Pancreas (tissue), 10 donors: ENCODE measurements at regions not wholly inside any gene's neighbourhood (a gene's known extent, or its start where the extent isn't known, plus 50 kb on each side); places are given as distances from the start of the nearest gene placed in this dataset.

Experiments
- ATAC-seq, 4 donors: fragments of 200-7000 bp; cut with Tn5 transposase; one replicate each; pipeline versions ENCODE4 v1.8.0 to v1.9.1; 2020; ENCODE audit warnings: mild to moderate bottlenecking in 4 of 4, moderate library complexity in 4 of 4
- DNase-seq, 6 donors: peaks; one replicate each; pipeline ENCODE4 v3.0.0-alpha.2; 2020
- FAIRE-seq: peaks from 2 replicates; lab custom pipeline; 2012; peaks lifted over from hg19 to GRCh38; lab: Jason Lieb, UNC
- H3K27ac ChIP-seq, 4 donors: fragments of 200-600 bp; sonication (generic); 1 replicate in 3 of 4; 2 replicates in 1 of 4; pipeline versions ENCODE4 v1.5.0 to v1.8.0; 2020
- H3K27me3 ChIP-seq, 4 donors: fragments of 200-600 bp; one replicate each; pipeline ENCODE4 v1.8.0; 2021
- H3K36me3 ChIP-seq, 3 donors: fragments of 200-600 bp; sonication (generic) in 1 of 3; one replicate each; pipeline versions ENCODE4 v1.5.0 to v1.8.0; 2020 to 2021
- H3K4me1 ChIP-seq, 3 donors: fragments of 200-600 bp; one replicate each; pipeline ENCODE4 v1.8.0; 2021
- H3K4me3 ChIP-seq, 4 donors: fragments of 200-600 bp; sonication (generic) in 2 of 4; one replicate each; pipeline versions ENCODE4 v1.5.0 to v1.8.0; 2020 to 2021
- H3K9me3 ChIP-seq, 4 donors: fragments of 200-600 bp; one replicate each; pipeline ENCODE4 v1.8.0; 2021
- CTCF ChIP-seq, 4 donors: fragments of 200-600 bp; sonication (generic) in 3 of 4; IDR thresholded peaks; one replicate each; pipeline versions ENCODE4 v1.5.0 to v1.8.0; 2021; ENCODE audit warnings: antibody characterized with exemption in 4 of 4
- WGBS, 2 donors: extraction: QIAGEN DNeasy Blood & Tissue Kit; methylation state at CpG; one replicate each; pipeline ENCODE4 v1.1.7; 2013; 5-methylcytosine and 5-hydroxymethylcytosine counted together
- intact Hi-C, 3 donors: fragments of 100-400 bp; cut with DNase I; formaldehyde crosslinking; loops; one replicate each; pipeline versions ENCODE4 v1.11.1 to v1.14.2; 2022
- donor health status: healthy with polysubstance abuse.
- donor health status: DM: no; HTN: no; CAD: no; lungs with moderate emphysema.
- donor health status: DM: no; HTN: no; CAD: no.
- donor health status: control.
- donor health status: control.
- donor health status: Bipolar disorder and iron deficiency.
- donor health status: DM: yes; HTN: yes; CAD: no.
- donor health status: DM: no; HTN: no; CAD: no.
- donor health status: DM: no; HTN: no; CAD: no.
- donor health status: DM: yes; HTN: yes; CAD: no.

GRCh38 chr6:151671195-151671594, 136.3 kb upstream of the ESR1 start:
- 86 to 87% methylated on average over 5 of the region's 5 CpGs for WGBS, 2 donors
- no peak for ATAC-seq
- no peak overlapping the region for H3K4me3 ChIP-seq
- no peaks in the 10 kb centered on the region for H3K27me3 ChIP-seq
- FAIRE-seq = no peak
- H3K36me3 ChIP-seq = no peaks in the 10 kb centered on the region
- DNase-seq = no peak
- no peak for TF ChIP-seq CTCF (IDR thresholded peaks at IDR 0.05)
- no peak overlapping the region for H3K27ac ChIP-seq
- intact Hi-C loops = loop anchor here in 1 of 3 donors (10.0 kb wide), 1 partner anchor 454 kb away; no protein-coding TSS in a partner anchor
- no peaks in the 10 kb centered on the region for H3K9me3 ChIP-seq
- peaks cover 0 to 5% (median 0%) of the 10 kb centered on the region in 3 donors for H3K4me1 ChIP-seq

DNA sequence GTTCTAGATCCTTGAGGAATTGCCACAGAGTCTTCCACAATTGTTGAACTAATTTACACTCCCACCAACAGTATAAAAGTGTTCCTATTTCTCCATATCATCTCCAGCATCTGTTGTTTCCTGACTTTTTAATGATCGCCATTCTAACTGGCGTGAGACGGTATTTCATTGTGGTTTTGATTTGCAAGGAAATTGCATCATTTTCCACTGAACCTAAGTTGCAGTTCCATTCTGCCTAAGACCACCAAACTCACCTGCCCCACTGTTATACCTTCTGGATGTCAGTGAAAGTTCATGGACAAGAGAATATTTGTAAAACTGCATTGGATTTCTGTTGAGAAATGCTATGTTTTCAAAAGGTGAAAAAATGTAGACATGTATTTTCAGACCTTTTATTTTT, 132.9 kb upstream of the ESR1 start:
- 92 to 94% methylated on average over 3 of the region's 3 CpGs for WGBS, 2 donors
- no peaks in the 10 kb centered on the region for H3K9me3 ChIP-seq
- DNase-seq (no peak), FAIRE-seq (no peak), ATAC-seq (no peak)
- H3K27me3 ChIP-seq = no peaks in the 10 kb centered on the region
- no peaks in the 10 kb centered on the region for H3K4me1 ChIP-seq
- H3K36me3 ChIP-seq = no peaks in the 10 kb centered on the region
- H3K4me3 ChIP-seq = no peak overlapping the region
- no peak overlapping the region for H3K27ac ChIP-seq
- TF ChIP-seq CTCF (IDR thresholded peaks at IDR 0.05) = no peak
- intact Hi-C loops = loop anchor here in 1 of 3 donors (10.0 kb wide), 1 partner anchor 450 kb away; no protein-coding TSS in a partner anchor

DNA sequence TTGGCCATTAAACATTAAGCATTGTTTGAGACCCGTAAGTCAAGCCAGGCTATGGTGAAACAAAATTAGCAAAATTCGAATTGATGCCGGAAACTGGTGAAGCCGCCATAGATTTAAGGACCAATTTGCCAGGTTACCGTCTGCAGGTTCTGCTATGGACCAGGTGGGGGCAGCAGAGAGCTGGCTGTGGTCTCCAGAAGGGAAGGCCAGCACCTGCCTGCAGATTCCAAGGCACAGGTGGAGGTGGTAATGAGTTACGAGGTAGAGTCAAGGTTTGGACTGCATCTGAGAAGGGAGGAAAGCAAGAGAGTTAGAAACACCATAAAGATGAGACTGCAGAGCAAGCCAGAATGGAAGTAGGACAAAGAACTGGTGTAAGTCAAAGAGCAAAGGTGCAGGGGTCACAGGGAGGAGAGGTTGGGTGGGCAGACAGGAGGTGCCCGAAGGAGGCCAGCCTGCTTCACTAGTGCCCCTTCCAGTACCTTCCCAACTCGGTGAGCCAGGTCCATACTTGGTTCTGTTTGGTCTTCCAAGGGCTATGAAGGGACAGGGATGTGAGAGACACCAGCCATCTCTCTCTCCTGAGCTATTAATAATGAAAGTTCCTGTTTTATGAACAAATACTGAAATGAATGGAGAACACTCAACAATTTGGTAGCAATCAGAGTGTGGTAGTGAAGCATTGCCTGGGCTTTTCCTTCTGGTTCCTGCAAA, 131.6 kb upstream of the ESR1 start:
- no peak for FAIRE-seq

GRCh38 chr6:151676460-151676945, 131.0 kb upstream of the ESR1 start:
- TF ChIP-seq CTCF (IDR thresholded peaks at IDR 0.05) = no peak
- WGBS, 2 donors = 65 to 69% methylated on average over 7 of the region's 7 CpGs

More for the DNA sequence above, 131.6 kb upstream of the ESR1 start:
- no peaks in the 10 kb centered on the region for H3K36me3 ChIP-seq
- DNase-seq = peak; percentile 32 to 74 (median 65)
- H3K9me3 ChIP-seq = no peaks in the 10 kb centered on the region
- no peak overlapping the region for H3K4me3 ChIP-seq
- H3K27me3 ChIP-seq = no peaks in the 10 kb centered on the region
- intact Hi-C loops = loop anchor here in 1 of 3 donors (10.0 kb wide), 1 partner anchor 449 kb away; no protein-coding TSS in a partner anchor
- ATAC-seq = peak; percentile 89 to 99 (median 98)
- TF ChIP-seq CTCF (IDR thresholded peaks at IDR 0.05) = peak; percentile 73 to 84 (median 81)
- H3K27ac ChIP-seq = no peak overlapping the region
- no peaks in the 10 kb centered on the region for H3K4me1 ChIP-seq
- 23 to 28% methylated on average over 8 of the region's 8 CpGs for WGBS, 2 donors

DNA sequence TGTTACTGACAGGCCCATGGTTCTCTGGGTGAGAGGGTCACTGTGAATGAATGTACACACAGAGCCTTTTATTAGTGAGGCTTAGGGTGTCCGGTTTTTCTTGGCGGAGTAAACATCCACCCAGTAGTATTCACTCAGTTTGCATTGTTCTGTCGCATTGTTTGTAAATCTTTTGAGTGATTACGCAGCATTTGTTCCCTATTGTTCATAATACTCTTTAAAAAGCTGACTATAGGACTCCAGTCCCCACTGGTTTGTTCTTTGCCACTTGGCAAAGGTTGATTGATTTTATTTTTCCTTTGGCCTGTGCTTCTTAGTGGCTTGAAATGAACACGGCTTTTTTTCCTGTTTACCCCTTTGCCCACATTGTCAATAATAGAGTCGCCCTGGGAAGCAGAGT, 130.1 kb upstream of the ESR1 start:
- FAIRE-seq (no peak), ATAC-seq (no peak), DNase-seq (no peak)
- H3K27ac ChIP-seq = no peak overlapping the region
- 48 to 62% methylated on average over 6 of the region's 6 CpGs for WGBS, 2 donors
- H3K4me1 ChIP-seq = no peaks in the 10 kb centered on the region
- H3K9me3 ChIP-seq = no peaks in the 10 kb centered on the region
- H3K36me3 ChIP-seq = no peaks in the 10 kb centered on the region
- intact Hi-C loops = loop anchor here in 1 of 3 donors (10.0 kb wide), 1 partner anchor 447 kb away; no protein-coding TSS in a partner anchor
- H3K4me3 ChIP-seq = no peak overlapping the region
- TF ChIP-seq CTCF (IDR thresholded peaks at IDR 0.05) = no peak
- no peaks in the 10 kb centered on the region for H3K27me3 ChIP-seq

More at GRCh38 chr6:151676460-151676945, 131.0 kb upstream of the ESR1 start:
- no peak overlapping the region for H3K27ac ChIP-seq
- FAIRE-seq (no peak), DNase-seq (no peak), ATAC-seq (no peak)
- H3K27me3 ChIP-seq = no peaks in the 10 kb centered on the region
- no peak overlapping the region for H3K4me3 ChIP-seq
- no peaks in the 10 kb centered on the region for H3K36me3 ChIP-seq
- intact Hi-C loops = loop anchor here in 1 of 3 donors (10.0 kb wide), 1 partner anchor 448 kb away; no protein-coding TSS in a partner anchor
- no peaks in the 10 kb centered on the region for H3K9me3 ChIP-seq
- H3K4me1 ChIP-seq = no peaks in the 10 kb centered on the region
